Endothelial cell of umbilical vein (primary cell): ENCODE measurements at regions not wholly inside any gene's neighbourhood (a gene's known extent, or its start where the extent isn't known, plus 50 kb on each side); places are given as distances from the start of the nearest gene placed in this dataset.

ENCODE experiments used
- CTCF ChIP-seq, 2 donors: IDR thresholded peaks; 1 replicate in 1 of 2; 2 replicates in 1 of 2; pipeline ENCODE4 v1.5.1; 2011; ENCODE audit warnings: low read length in 2 of 2, mild to moderate bottlenecking in 2 of 2, moderate library complexity in 2 of 2, control low read depth in 1 of 2, inconsistent platforms in 1 of 2, low read depth in 1 of 2; ENCODE audit not compliant: insufficient read depth in 1 of 2; ENCODE audit errors: extremely low read depth in 1 of 2
- EZH2 ChIP-seq: IDR thresholded peaks from 2 replicates; pipeline ENCODE4 v1.6.1; 2012; ENCODE audit warnings: borderline replicate concordance, low read depth, mild to moderate bottlenecking, moderate library complexity, low read length, inconsistent platforms; ENCODE audit not compliant: severe bottlenecking
- FOS ChIP-seq: IDR thresholded peaks from 2 replicates; pipeline ENCODE4 v1.6.1; 2011; ENCODE audit warnings: mild to moderate bottlenecking, low read length, moderate library complexity, borderline replicate concordance; ENCODE audit not compliant: insufficient read depth
- JUN ChIP-seq: IDR thresholded peaks from 2 replicates; pipeline ENCODE4 v1.6.1; 2011; ENCODE audit warnings: borderline replicate concordance, low read depth; ENCODE audit not compliant: insufficient read length, insufficient read depth
- MAX ChIP-seq: IDR thresholded peaks from 2 replicates; pipeline ENCODE4 v1.6.1; 2011; ENCODE audit not compliant: insufficient read depth, insufficient read length
- MYC ChIP-seq: IDR thresholded peaks from one replicate; pipeline ENCODE4 v1.6.1; 2011; ENCODE audit warnings: mild to moderate bottlenecking, low read depth, low read length
- POLR2A ChIP-seq: IDR thresholded peaks from 2 replicates; pipeline ENCODE4 v1.6.1; 2012; ENCODE audit warnings: low read depth, mild to moderate bottlenecking, control low read depth, low read length
- POLR2AphosphoS5 ChIP-seq: IDR thresholded peaks from 2 replicates; pipeline ENCODE4 v1.6.1; 2012; ENCODE audit warnings: low read depth, mild to moderate bottlenecking, control low read depth, low read length, moderate library complexity; ENCODE audit not compliant: insufficient read depth

GRCh38 chr2:207471261-207471660 is 58.5 kb upstream of the CREB1 start:
- TF ChIP-seq POLR2A (no peak), CTCF (IDR thresholded peaks at IDR 0.05; ENCODE audit: extremely low read depth in 1 of 2, insufficient read depth in 1 of 2, low read depth in 1 of 2, low read length in 2 of 2) (no peak), EZH2 (no peak), POLR2AphosphoS5 (no peak), JUN (no peak), FOS (no peak), MYC (no peak), MAX (no peak)
